PC-9 (cell line): ENCODE measurements at regions not wholly inside any gene's neighbourhood (a gene's known extent, or its start where the extent isn't known, plus 50 kb on each side); places are given as distances from the start of the nearest gene placed in this dataset.
A peak's percentile ranks its signal among the peaks of the same experiment; 100 is the strongest.

Experiments
- BruUV-seq: library from RNA; stranded (reverse); fragments of 400-500 nt; replicated peaks from 2 replicates; lab custom pipeline; 2021; lab: Mats Ljungman, UMichigan
- CTCF ChIA-PET: fragments of 300-600 bp; sonication (Branson Sonifier 250); formaldehyde crosslinking; loops from one replicate; lab custom pipeline; 2022; ENCODE audit warnings: antibody characterized with exemption; lab: Charles Lee
- POLR2A ChIA-PET: fragments of 300-600 bp; sonication (Branson Sonifier 250); formaldehyde crosslinking; loops from one replicate; lab custom pipeline; 2022; ENCODE audit warnings: antibody characterized with exemption; ENCODE audit not compliant: unreplicated experiment; lab: Charles Lee
- DNase-seq, 2 experiments: peaks; one replicate each; pipeline versions ENCODE4 v3.0.0 to v3.0.0-alpha.2; 2015 to 2022; ENCODE audit warnings: mixed read lengths in 1 of 2
- H2AFZ ChIP-seq: fragments of 200-600 bp; sonication (generic); 2 replicates; pipeline ENCODE4 v1.8.1; 2017; ENCODE audit warnings: antibody characterized with exemption
- H3F3A ChIP-seq: fragments of 200-600 bp; sonication (generic); 2 replicates; pipeline ENCODE4 v1.8.1; 2017; ENCODE audit warnings: antibody characterized with exemption, mild to moderate bottlenecking, low read depth; ENCODE audit not compliant: insufficient read depth
- H3K27ac ChIP-seq: fragments of 200-600 bp; sonication (generic); 2 replicates; pipeline ENCODE4 v1.6.1; 2016; ENCODE audit warnings: mixed run types
- H3K27me3 ChIP-seq: fragments of 200-600 bp; sonication (generic); 2 replicates; pipeline ENCODE4 v1.6.1; 2016; ENCODE audit warnings: low read depth, mixed run types; ENCODE audit not compliant: insufficient read depth
- H3K36me3 ChIP-seq: fragments of 200-600 bp; sonication (generic); 2 replicates; pipeline ENCODE4 v1.6.1; 2016; ENCODE audit warnings: low read depth, mixed run types
- H3K4me1 ChIP-seq: fragments of 200-600 bp; sonication (generic); replicated peaks from 2 replicates; pipeline ENCODE4 v1.6.1; 2016; ENCODE audit warnings: mixed run types; ENCODE audit not compliant: insufficient read depth
- H3K4me2 ChIP-seq: fragments of 200-600 bp; sonication (generic); 2 replicates; pipeline ENCODE4 v1.6.1; 2017; ENCODE audit warnings: mixed run types
- H3K4me3 ChIP-seq: fragments of 200-600 bp; sonication (generic); 2 replicates; pipeline ENCODE4 v1.6.1; 2016; ENCODE audit warnings: mixed run types
- H3K79me2 ChIP-seq: fragments of 200-600 bp; sonication (generic); 2 replicates; pipeline ENCODE4 v1.6.1; 2017; ENCODE audit warnings: low read depth, mixed run types
- H3K9me2 ChIP-seq: fragments of 200-600 bp; sonication (generic); 2 replicates; pipeline ENCODE4 v1.8.1; 2017; ENCODE audit warnings: mild to moderate bottlenecking; ENCODE audit not compliant: insufficient read depth
- H3K9me3 ChIP-seq: fragments of 200-600 bp; sonication (generic); 2 replicates; pipeline ENCODE4 v1.8.1; 2016; ENCODE audit warnings: low read depth; ENCODE audit not compliant: insufficient read depth
- H4K20me1 ChIP-seq: fragments of 200-600 bp; sonication (generic); 2 replicates; pipeline ENCODE4 v1.8.1; 2017; ENCODE audit not compliant: insufficient read depth
- EZH2 ChIP-seq: fragments of 200-600 bp; sonication (generic); IDR thresholded peaks from 2 replicates; pipeline ENCODE4 v1.8.0; 2017; ENCODE audit warnings: antibody characterized with exemption, low read depth
- intact Hi-C: fragments of 100-400 bp; cut with micrococcal nuclease; formaldehyde crosslinking; loops from one replicate; pipeline ENCODE4 v1.10.0; 2022; ENCODE audit not compliant: unreplicated experiment
- TF ChIP-seq, protein P1 (sequence below): fragments of 200-600 bp; sonication (generic); conservative IDR thresholded peaks from 2 replicates; pipeline ENCODE4 v1.6.1; 2017; ENCODE audit warnings: mixed run types, antibody characterized with exemption, mild to moderate bottlenecking, moderate library complexity

DNA sequence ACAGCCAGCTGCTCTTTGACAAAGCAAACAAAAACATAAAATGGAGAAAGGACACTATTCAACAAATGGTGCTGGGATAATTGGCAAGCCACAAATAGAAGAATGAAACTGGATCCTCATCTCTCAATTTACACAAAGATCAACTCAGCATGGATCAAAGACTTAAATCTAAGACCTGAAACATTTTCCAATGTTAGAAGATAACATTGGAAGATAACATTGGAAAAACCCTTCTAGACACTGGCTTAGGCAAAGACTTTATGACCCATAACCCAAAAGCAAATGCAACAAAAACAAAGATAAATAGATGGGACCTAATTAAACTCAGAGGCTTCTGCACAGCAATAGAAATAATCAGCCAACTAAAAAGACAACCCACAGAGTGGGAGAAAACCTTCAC lies 425.7 kb upstream of the SEMA3D start:
- no peak for DNase-seq
- ChIA-PET CTCF (no interaction called here), POLR2A (no interaction called here)
- Histone ChIP-seq H3K4me3 (no peak overlapping the region), H3K9me2 (no peaks in the 10 kb centered on the region; the same call in 1 of the 2 replicates), H2AFZ (no peak overlapping the region), H3K9me3 (no peaks in the 10 kb centered on the region), H3K79me2 (no peaks in the 10 kb centered on the region), H3K4me1 (no peaks in the 10 kb centered on the region), H3K4me2 (no peak overlapping the region), H3F3A (no peaks in the 10 kb centered on the region), H3K27me3 (no peaks in the 10 kb centered on the region), H3K36me3 (no peaks in the 10 kb centered on the region), H3K27ac (no peak overlapping the region), H4K20me1 (no peaks in the 10 kb centered on the region)
- intact Hi-C loops: no loop called here
- BruUV-seq: no TSS peak
- TF ChIP-seq, protein P1, sequence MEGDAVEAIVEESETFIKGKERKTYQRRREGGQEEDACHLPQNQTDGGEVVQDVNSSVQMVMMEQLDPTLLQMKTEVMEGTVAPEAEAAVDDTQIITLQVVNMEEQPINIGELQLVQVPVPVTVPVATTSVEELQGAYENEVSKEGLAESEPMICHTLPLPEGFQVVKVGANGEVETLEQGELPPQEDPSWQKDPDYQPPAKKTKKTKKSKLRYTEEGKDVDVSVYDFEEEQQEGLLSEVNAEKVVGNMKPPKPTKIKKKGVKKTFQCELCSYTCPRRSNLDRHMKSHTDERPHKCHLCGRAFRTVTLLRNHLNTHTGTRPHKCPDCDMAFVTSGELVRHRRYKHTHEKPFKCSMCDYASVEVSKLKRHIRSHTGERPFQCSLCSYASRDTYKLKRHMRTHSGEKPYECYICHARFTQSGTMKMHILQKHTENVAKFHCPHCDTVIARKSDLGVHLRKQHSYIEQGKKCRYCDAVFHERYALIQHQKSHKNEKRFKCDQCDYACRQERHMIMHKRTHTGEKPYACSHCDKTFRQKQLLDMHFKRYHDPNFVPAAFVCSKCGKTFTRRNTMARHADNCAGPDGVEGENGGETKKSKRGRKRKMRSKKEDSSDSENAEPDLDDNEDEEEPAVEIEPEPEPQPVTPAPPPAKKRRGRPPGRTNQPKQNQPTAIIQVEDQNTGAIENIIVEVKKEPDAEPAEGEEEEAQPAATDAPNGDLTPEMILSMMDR: no peak
- TF ChIP-seq EZH2: no peak

DNA sequence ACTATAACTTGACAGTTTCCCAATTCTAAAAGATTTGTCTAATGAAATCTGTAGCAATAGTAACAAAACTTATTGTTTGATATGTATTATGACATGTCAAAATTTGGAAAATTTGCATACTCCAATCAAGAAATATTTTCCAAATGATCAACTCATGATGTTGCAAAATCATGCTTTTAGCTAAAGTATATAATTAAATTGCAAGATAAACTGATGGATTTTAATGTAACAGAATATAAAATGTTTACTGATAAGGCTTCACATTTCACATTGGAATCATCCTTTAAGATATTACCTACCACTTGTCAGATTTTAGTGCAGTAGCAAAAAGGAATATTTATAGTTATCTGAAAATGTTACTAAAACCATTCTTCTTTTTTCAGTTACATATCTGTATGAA lies 421.9 kb upstream of the SEMA3D start:
- CTCF ChIA-PET: no interaction called here
- no peaks in the 10 kb centered on the region for H3K4me1 ChIP-seq
- H3F3A ChIP-seq: no peaks in the 10 kb centered on the region
- DNase-seq: no peak
- no peaks in the 10 kb centered on the region for H3K27me3 ChIP-seq
- BruUV-seq: no TSS peak
- no peak overlapping the region for H3K27ac ChIP-seq
- H3K36me3 ChIP-seq: no peaks in the 10 kb centered on the region
- no peak overlapping the region for H3K4me3 ChIP-seq
- no peak for TF ChIP-seq EZH2
- TF ChIP-seq, protein P1: no peak
- no peaks in the 10 kb centered on the region for H3K79me2 ChIP-seq
- H3K9me2 ChIP-seq: no peaks in the 10 kb centered on the region; the same call in 1 of the 2 replicates
- H2AFZ ChIP-seq: 0 out of 2 replicates have a peak overlapping the region, but pooled peaks have one; percentile 39
- intact Hi-C loops: no loop called here
- POLR2A ChIA-PET: no interaction called here
- no peak overlapping the region for H3K4me2 ChIP-seq
- no peaks in the 10 kb centered on the region for H4K20me1 ChIP-seq
- H3K9me3 ChIP-seq: no peaks in the 10 kb centered on the region

DNA sequence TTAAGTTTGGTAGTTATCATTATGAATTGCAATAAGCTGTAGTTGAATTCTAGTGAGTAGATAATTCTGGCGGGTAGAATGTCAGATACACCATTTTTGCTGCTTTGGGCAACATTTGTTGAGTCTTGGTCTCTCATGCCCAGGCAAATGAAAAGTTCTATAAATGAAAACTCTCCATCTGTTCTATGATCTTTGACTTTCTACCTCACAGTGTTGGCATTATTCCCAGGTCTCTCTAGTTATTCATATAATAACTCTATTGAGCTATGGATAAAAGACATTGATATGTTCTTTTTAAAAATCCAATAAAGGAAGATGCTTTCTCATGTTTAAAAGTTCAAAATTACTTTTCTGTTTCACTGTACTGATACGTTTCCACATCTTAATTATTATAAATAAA lies 415.3 kb upstream of the SEMA3D start:
- Histone ChIP-seq H4K20me1 (no peaks in the 10 kb centered on the region), H2AFZ (no peak overlapping the region), H3K27me3 (no peaks in the 10 kb centered on the region), H3K9me3 (no peaks in the 10 kb centered on the region), H3K4me3 (no peak overlapping the region), H3K4me2 (no peak overlapping the region), H3K9me2 (no peaks in the 10 kb centered on the region), H3K79me2 (no peaks in the 10 kb centered on the region), H3K36me3 (no peaks in the 10 kb centered on the region), H3K27ac (no peak overlapping the region), H3F3A (no peaks in the 10 kb centered on the region), H3K4me1 (no peaks in the 10 kb centered on the region)
- no TSS peak for BruUV-seq
- intact Hi-C loops: no loop called here
- ChIA-PET CTCF (no interaction called here), POLR2A (no interaction called here)
- no peak for TF ChIP-seq EZH2
- TF ChIP-seq, protein P1: no peak
- no peak for DNase-seq
